IMR-90 (cell line): ENCODE measurements at regions not wholly inside any gene's neighbourhood (a gene's known extent, or its start where the extent isn't known, plus 50 kb on each side); places are given as distances from the start of the nearest gene placed in this dataset.

Experiments
- ATAC-seq: fragments of 200-7000 bp; cut with Tn5 transposase; 2 replicates; pipeline ENCODE4 v1.9.1; 2020; ENCODE audit warnings: low read depth, mild to moderate bottlenecking, moderate library complexity
- BruUV-seq: library from RNA; stranded (reverse); fragments of 400-500 nt; replicated peaks from 2 replicates; lab custom pipeline; 2021; lab: Mats Ljungman, UMichigan
- CTCF ChIA-PET: fragments of 300-600 bp; formaldehyde crosslinking; extraction: SDS; loops from one replicate; lab custom pipeline; 2021; ENCODE audit warnings: antibody characterized with exemption; lab: Yijun Ruan, JAX
- POLR2A ChIA-PET: fragments of 300-600 bp; sonication (Branson Sonifier 250); formaldehyde crosslinking; loops from one replicate; lab custom pipeline; 2022; ENCODE audit warnings: antibody characterized with exemption; ENCODE audit not compliant: unreplicated experiment; lab: Charles Lee
- DNase-seq: peaks from one replicate; pipeline ENCODE4 v3.0.0; 2013
- H2AFZ ChIP-seq: replicated peaks from 2 replicates; pipeline ENCODE3; 2013; ENCODE audit warnings: low read length, mild to moderate bottlenecking; ENCODE audit not compliant: poor library complexity
- H2AK5ac ChIP-seq: 2 replicates; pipeline ENCODE4 v1.6.1; 2013; ENCODE audit warnings: low read depth, low read length, inconsistent platforms
- H2AK9ac ChIP-seq: replicated peaks from 2 replicates; pipeline ENCODE3; 2013; ENCODE audit warnings: mild to moderate bottlenecking, low read depth, low read length, moderate library complexity; ENCODE audit not compliant: poor library complexity
- H2BK120ac ChIP-seq: 2 replicates; pipeline ENCODE4 v1.6.1; 2013; ENCODE audit warnings: low read depth, low read length, inconsistent platforms
- H2BK15ac ChIP-seq: 3 replicates; pipeline ENCODE4 v1.6.1; 2013; ENCODE audit warnings: low read depth, low read length, inconsistent platforms
- H2BK20ac ChIP-seq: 2 replicates; pipeline ENCODE4 v1.6.1; 2013; ENCODE audit warnings: low read depth, mild to moderate bottlenecking, inconsistent platforms, low read length, moderate library complexity
- H2BK5ac ChIP-seq: 2 replicates; pipeline ENCODE4 v1.6.1; 2013; ENCODE audit warnings: mild to moderate bottlenecking, low read depth, low read length, inconsistent platforms; ENCODE audit not compliant: poor library complexity, severe bottlenecking
- H3K14ac ChIP-seq: replicated peaks from 2 replicates; pipeline ENCODE4 v1.6.1; 2013; ENCODE audit warnings: low read depth, low read length, inconsistent platforms
- H3K18ac ChIP-seq: 2 replicates; pipeline ENCODE4 v1.6.1; 2013; ENCODE audit warnings: low read depth, low read length, control low read depth
- H3K23ac ChIP-seq: 2 replicates; pipeline ENCODE4 v1.6.1; 2013; ENCODE audit warnings: low read depth, low read length, inconsistent platforms
- H3K27ac ChIP-seq: 2 replicates; pipeline ENCODE4 v1.5.1; 2013; ENCODE audit warnings: mild to moderate bottlenecking, control low read depth, low read length; ENCODE audit not compliant: insufficient read depth
- H3K27me3 ChIP-seq: 2 replicates; pipeline ENCODE4 v1.6.1; 2013; ENCODE audit warnings: low read length; ENCODE audit not compliant: control insufficient read depth, insufficient read depth
- H3K36me3 ChIP-seq: 2 replicates; pipeline ENCODE4 v1.6.1; 2013; ENCODE audit warnings: low read length, mixed read lengths; ENCODE audit not compliant: control insufficient read depth, insufficient read depth
- H3K4ac ChIP-seq: 2 replicates; pipeline ENCODE4 v1.6.1; 2013; ENCODE audit warnings: low read depth, low read length, inconsistent platforms
- H3K4me1 ChIP-seq: 2 replicates; pipeline ENCODE4 v1.6.1; 2013; ENCODE audit warnings: low read length, mixed read lengths; ENCODE audit not compliant: control insufficient read depth, insufficient read depth
- H3K4me2 ChIP-seq: 2 replicates; pipeline ENCODE4 v1.6.1; 2013; ENCODE audit warnings: low read depth, mild to moderate bottlenecking, control low read depth, low read length, moderate library complexity
- H3K4me3 ChIP-seq: 2 replicates; pipeline ENCODE4 v1.5.1; 2013; ENCODE audit warnings: low read depth, mild to moderate bottlenecking, control low read depth, low read length, moderate library complexity; ENCODE audit not compliant: insufficient read depth
- H3K56ac ChIP-seq: 2 replicates; pipeline ENCODE4 v1.6.1; 2013; ENCODE audit warnings: low read length, inconsistent platforms; ENCODE audit not compliant: insufficient read depth; ENCODE audit errors: extremely low read depth
- H3K79me1 ChIP-seq, 2 experiments: 2 replicates each; pipeline ENCODE4 v1.6.1; 2013; ENCODE audit warnings: low read length in 2 of 2, inconsistent platforms in 1 of 2, low read depth in 1 of 2
- H3K9ac ChIP-seq: 2 replicates; pipeline ENCODE4 v1.6.1; 2013; ENCODE audit warnings: low read depth, low read length, control low read depth
- H3K9me1 ChIP-seq: 2 replicates; pipeline ENCODE4 v1.6.1; 2013; ENCODE audit warnings: low read length, inconsistent platforms; ENCODE audit not compliant: insufficient read depth
- H3K9me3 ChIP-seq: 2 replicates; pipeline ENCODE4 v1.6.1; 2013; ENCODE audit warnings: low read length; ENCODE audit not compliant: control insufficient read depth, insufficient read depth
- H4K20me1 ChIP-seq: 2 replicates; pipeline ENCODE4 v1.6.1; 2013; ENCODE audit warnings: low read length, inconsistent platforms; ENCODE audit not compliant: insufficient read depth
- H4K5ac ChIP-seq: 2 replicates; pipeline ENCODE4 v1.6.1; 2013; ENCODE audit warnings: mild to moderate bottlenecking, low read depth, low read length, control low read depth
- H4K8ac ChIP-seq, 2 experiments: 2 replicates each; pipeline ENCODE4 v1.6.1; 2013; ENCODE audit warnings: low read depth in 2 of 2, low read length in 2 of 2, control low read depth in 1 of 2, inconsistent platforms in 1 of 2
- H4K91ac ChIP-seq: 2 replicates; pipeline ENCODE4 v1.6.1; 2013; ENCODE audit warnings: low read depth, low read length, inconsistent platforms; ENCODE audit not compliant: insufficient read depth
- CHD1 ChIP-seq: IDR thresholded peaks from 2 replicates; pipeline ENCODE4 v1.6.1; 2012; ENCODE audit warnings: low read depth, low read length, improper control_type of control experiment
- MAFK ChIP-seq: IDR thresholded peaks from 2 replicates; pipeline ENCODE4 v1.6.1; 2012; ENCODE audit warnings: low read depth, low read length, improper control_type of control experiment
- MXI1 ChIP-seq: IDR thresholded peaks from 2 replicates; pipeline ENCODE4 v1.6.1; 2012; ENCODE audit warnings: low read depth, mild to moderate bottlenecking, low read length, moderate library complexity, borderline replicate concordance
- NFE2L2 ChIP-seq: fragments of 150-350 bp; IDR thresholded peaks from 2 replicates; pipeline ENCODE4 v1.6.1; 2016; ENCODE audit warnings: low read depth, mild to moderate bottlenecking, low read length
- POLR2A ChIP-seq: IDR thresholded peaks from 2 replicates; pipeline ENCODE4 v1.6.1; 2012; ENCODE audit warnings: mild to moderate bottlenecking, low read depth, low read length
- RAD21 ChIP-seq: IDR thresholded peaks from 2 replicates; pipeline ENCODE4 v1.6.1; 2012; ENCODE audit warnings: low read length, improper control_type of control experiment
- RFX5 ChIP-seq: IDR thresholded peaks from 2 replicates; pipeline ENCODE4 v1.8.0; 2012; ENCODE audit warnings: low read depth, mild to moderate bottlenecking, low read length, moderate library complexity
- SMC3 ChIP-seq: fragments of 150-350 bp; IDR thresholded peaks from 2 replicates; pipeline ENCODE4 v1.6.1; 2016; ENCODE audit warnings: low read depth, mild to moderate bottlenecking, antibody characterized with exemption, low read length, moderate library complexity
- USF2 ChIP-seq: fragments of 150-350 bp; IDR thresholded peaks from 2 replicates; pipeline ENCODE4 v1.6.1; 2017; ENCODE audit warnings: mild to moderate bottlenecking, antibody characterized with exemption, low read length, low read depth
- WGBS, 2 experiments: methylation state at CpG; one replicate each; pipeline versions ENCODE4 v1.1.5 to v1.1.7; 2013; ENCODE audit warnings: missing lambda C conversion rate in 2 of 2; ENCODE audit not compliant: insufficient read length in 1 of 2; ENCODE audit errors: extremely low coverage in 2 of 2; 5-methylcytosine and 5-hydroxymethylcytosine counted together
- dilution Hi-C: fragments of 300-500 bp; cut with HindIII; formaldehyde crosslinking; loops from one replicate; pipeline ENCODE4 v1.14.3; 2018; ENCODE audit warnings: low sequenced_read_pairs; ENCODE audit not compliant: unreplicated experiment
- in situ Hi-C: fragments of 300-500 bp; cut with MboI; formaldehyde crosslinking; loops from 3 replicates; pipeline ENCODE4 v1.14.3; 2019; ENCODE audit warnings: low sequenced_read_pairs, inconsistent platforms, mixed read lengths
- intact Hi-C: fragments of 100-400 bp; cut with micrococcal nuclease; formaldehyde crosslinking; loops from 2 replicates; pipeline ENCODE4 v1.10.0; 2022

GRCh38 chr11:105507496-105508254 is 102.2 kb upstream of the GRIA4 start:
- H2BK120ac ChIP-seq = no peak overlapping the region
- no peak overlapping the region for H2AK9ac ChIP-seq
- no peak overlapping the region for H3K9ac ChIP-seq
- no peak overlapping the region for H3K4me2 ChIP-seq
- BruUV-seq = no TSS peak
- no peak overlapping the region for H2BK15ac ChIP-seq
- POLR2A ChIA-PET = no interaction called here
- H3K27me3 ChIP-seq = no peaks in the 10 kb centered on the region
- no peak overlapping the region for H4K91ac ChIP-seq
- DNase-seq = no peak
- no peak for ATAC-seq
- 80% methylated on average over 1 of the region's 5 CpGs; no CpG with 5 or more reads in 1 of the 2 experiments for WGBS, 2 experiments
- no peak overlapping the region for H3K18ac ChIP-seq
- no peak overlapping the region for H2AK5ac ChIP-seq
- no peak overlapping the region for H4K8ac ChIP-seq
- intact Hi-C loops (no loop called here), dilution Hi-C loops (no loop called here), in situ Hi-C loops (no loop called here)
- H4K20me1 ChIP-seq = no peaks in the 10 kb centered on the region
- H2BK5ac ChIP-seq = no peak overlapping the region
- H3K9me3 ChIP-seq = no peaks in the 10 kb centered on the region
- no peaks in the 10 kb centered on the region for H3K79me1 ChIP-seq
- no peaks in the 10 kb centered on the region for H3K4me1 ChIP-seq
- H3K27ac ChIP-seq = no peak overlapping the region
- H3K9me1 ChIP-seq = no peaks in the 10 kb centered on the region
- TF ChIP-seq CHD1 (no peak), SMC3 (no peak), RAD21 (no peak), MAFK (no peak), NFE2L2 (no peak), POLR2A (no peak), MXI1 (no peak), RFX5 (no peak), USF2 (no peak)
- no peaks in the 10 kb centered on the region for H3K36me3 ChIP-seq
- no peak overlapping the region for H3K4ac ChIP-seq
- no peak overlapping the region for H3K4me3 ChIP-seq
- no peak overlapping the region for H3K23ac ChIP-seq
- H3K14ac ChIP-seq = no peak overlapping the region
- no peak overlapping the region for H3K56ac ChIP-seq
- no peak overlapping the region for H4K5ac ChIP-seq
- no peak overlapping the region for H2AFZ ChIP-seq
- no peak overlapping the region for H2BK20ac ChIP-seq
- CTCF ChIA-PET = no interaction called here
